Heart left ventricle (tissue), 13 donors: ENCODE measurements at regions not wholly inside any gene's neighbourhood (a gene's known extent, or its start where the extent isn't known, plus 50 kb on each side); places are given as distances from the start of the nearest gene placed in this dataset.

Source experiments
- POLR2A ChIP-seq, 2 donors: fragments of 450-650 bp; IDR thresholded peaks; one replicate each; pipeline ENCODE4 v1.6.1; 2017; ENCODE audit warnings: antibody characterized with exemption in 2 of 2, mild to moderate bottlenecking in 2 of 2, moderate library complexity in 2 of 2
- TF ChIP-seq, protein P1 (sequence below), 12 donors: fragments of 200-600 bp; sonication (generic) in 4 of 12; IDR thresholded peaks; one replicate each; pipeline versions ENCODE4 v1.5.0 to v1.8.0; 2018 to 2022; ENCODE audit warnings: antibody characterized with exemption in 12 of 12, mild to moderate bottlenecking in 5 of 12
- donor health status: ischemic (EF 13 %, LVEDD 7.1; RV severe dilation, severe dysfunction).
- donor health status: DM: no; HTN: yes; CAD: no.
- donor health status: DM: no; HTN: no; CAD: no.
- donor health status: ischemic (EF 25% LVEDD 6.9; RV normal size, moderate dysfunction).
- donor health status: ischemic (EF 25% LVEDD 5.7; RV mildly dilated, moderate dysfunction).
- donor health status: ischemic (EF 35%, LVEDD 5.7; RV mildly dilated, moderate dysfunction).
- donor health status: nonischemic (EF 11% LVEDD 7.7; RV severe dilation, severe dysfunction).
- donor health status: DM: yes; HTN: yes; CAD: no.
- donor health status: PGD.
- donor health status: ischemic (EF 29% LVEDD 5.4; RV normal size, mild dysfunction).
- donor health status: nonischemic (EF 23%, LVEDD 6.1; RV moderate dilation, normal function).

DNA sequence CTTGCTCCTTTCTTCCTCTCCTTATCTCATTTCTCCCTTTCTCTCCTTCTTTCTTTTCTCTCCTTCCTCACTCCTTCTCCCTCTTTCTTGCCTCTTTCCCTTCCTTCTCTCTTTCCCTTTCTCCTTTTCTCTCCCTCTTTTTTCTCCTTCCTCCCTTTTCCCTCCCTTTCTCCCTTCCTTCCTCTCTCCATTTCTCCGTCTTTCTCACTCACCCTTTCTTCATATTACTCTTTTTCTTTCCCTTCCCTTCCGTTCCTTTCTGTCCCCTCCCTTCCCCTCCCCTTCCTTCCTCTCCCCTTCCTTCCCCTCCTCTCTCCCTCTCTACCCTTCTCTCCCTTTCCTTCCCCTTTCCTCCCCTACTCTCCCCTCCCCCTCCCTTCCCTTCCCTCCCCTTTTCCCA is 240.8 kb downstream of the HS3ST3B1 start:
- TF ChIP-seq, protein P1, sequence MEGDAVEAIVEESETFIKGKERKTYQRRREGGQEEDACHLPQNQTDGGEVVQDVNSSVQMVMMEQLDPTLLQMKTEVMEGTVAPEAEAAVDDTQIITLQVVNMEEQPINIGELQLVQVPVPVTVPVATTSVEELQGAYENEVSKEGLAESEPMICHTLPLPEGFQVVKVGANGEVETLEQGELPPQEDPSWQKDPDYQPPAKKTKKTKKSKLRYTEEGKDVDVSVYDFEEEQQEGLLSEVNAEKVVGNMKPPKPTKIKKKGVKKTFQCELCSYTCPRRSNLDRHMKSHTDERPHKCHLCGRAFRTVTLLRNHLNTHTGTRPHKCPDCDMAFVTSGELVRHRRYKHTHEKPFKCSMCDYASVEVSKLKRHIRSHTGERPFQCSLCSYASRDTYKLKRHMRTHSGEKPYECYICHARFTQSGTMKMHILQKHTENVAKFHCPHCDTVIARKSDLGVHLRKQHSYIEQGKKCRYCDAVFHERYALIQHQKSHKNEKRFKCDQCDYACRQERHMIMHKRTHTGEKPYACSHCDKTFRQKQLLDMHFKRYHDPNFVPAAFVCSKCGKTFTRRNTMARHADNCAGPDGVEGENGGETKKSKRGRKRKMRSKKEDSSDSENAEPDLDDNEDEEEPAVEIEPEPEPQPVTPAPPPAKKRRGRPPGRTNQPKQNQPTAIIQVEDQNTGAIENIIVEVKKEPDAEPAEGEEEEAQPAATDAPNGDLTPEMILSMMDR (IDR thresholded peaks at IDR 0.05): no peak
- no peak for TF ChIP-seq POLR2A (IDR thresholded peaks at IDR 0.05)
